CD4-positive, alpha-beta T cell treated with Interleukin-21 for 1 hour (primary cell): ENCODE measurements at regions not wholly inside any gene's neighbourhood (a gene's known extent, or its start where the extent isn't known, plus 50 kb on each side); places are given as distances from the start of the nearest gene placed in this dataset.
"Not testable (repeated sequence)": the region's sequence is repeated elsewhere in the genome, so short reads cannot be mapped to it uniquely, and the experiment has no call there.

Experiments
- DNase-seq: peaks from one replicate; pipeline ENCODE4 v3.0.0-alpha.2; 2020

DNA sequence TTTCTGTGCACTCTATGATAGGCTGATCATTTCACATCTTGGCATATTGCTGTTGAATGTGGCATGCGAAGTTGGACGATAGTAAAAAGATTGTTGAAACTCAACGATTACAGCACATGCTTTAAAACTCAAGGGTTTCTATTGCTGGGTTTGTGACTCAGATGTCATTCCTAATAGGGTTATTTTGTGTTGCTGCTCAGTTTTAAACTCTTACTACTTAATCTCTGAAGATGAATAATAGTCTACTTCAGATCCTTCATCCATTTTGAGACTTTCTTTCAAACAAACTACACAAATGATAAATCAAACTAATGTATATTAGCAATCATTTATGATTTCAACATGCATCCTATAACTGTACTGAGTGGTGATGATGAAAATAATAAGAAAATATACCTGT lies 71.3 kb upstream of the MBNL1 start:
- no peak for DNase-seq

DNA sequence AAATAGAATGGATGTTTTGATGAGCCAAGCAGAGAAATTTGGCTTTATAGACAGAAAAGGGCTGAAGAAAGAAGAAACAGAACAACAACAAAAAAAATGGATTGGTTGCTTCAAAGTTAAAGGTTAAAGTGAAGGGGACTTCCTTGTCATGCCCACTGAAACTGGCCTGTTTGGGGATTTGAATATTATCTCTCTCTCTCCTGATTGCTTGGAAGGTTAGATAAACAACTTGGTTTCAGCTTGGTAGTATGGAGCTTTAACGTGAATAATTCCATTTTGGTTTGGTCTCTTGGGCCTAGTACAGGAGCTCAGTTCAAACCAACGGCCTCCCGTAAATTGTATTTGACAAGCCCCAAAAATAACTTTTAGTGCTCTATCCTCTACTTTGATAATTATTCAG lies 70.8 kb upstream of the MBNL1 start:
- peak; percentile 48 for DNase-seq

DNA sequence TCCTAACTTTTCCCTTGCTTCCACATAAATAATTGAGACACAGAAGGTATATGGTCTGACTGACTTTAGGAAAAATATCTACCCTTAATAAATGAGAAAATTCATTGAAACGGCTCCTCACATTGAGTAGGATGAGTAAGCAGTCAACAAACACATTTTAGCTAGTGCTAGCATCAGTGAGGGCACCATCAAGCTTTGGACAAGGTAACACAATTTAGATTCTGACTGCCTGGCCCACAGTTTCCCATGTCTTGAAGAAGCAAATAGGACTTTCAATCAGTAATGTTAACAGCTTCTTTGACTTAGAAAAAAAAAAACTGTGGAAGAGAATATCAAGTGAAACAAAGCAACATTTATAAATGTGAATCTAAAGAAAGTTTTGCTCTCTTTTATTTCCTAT lies 70.1 kb upstream of the MBNL1 start:
- no peak for DNase-seq

DNA sequence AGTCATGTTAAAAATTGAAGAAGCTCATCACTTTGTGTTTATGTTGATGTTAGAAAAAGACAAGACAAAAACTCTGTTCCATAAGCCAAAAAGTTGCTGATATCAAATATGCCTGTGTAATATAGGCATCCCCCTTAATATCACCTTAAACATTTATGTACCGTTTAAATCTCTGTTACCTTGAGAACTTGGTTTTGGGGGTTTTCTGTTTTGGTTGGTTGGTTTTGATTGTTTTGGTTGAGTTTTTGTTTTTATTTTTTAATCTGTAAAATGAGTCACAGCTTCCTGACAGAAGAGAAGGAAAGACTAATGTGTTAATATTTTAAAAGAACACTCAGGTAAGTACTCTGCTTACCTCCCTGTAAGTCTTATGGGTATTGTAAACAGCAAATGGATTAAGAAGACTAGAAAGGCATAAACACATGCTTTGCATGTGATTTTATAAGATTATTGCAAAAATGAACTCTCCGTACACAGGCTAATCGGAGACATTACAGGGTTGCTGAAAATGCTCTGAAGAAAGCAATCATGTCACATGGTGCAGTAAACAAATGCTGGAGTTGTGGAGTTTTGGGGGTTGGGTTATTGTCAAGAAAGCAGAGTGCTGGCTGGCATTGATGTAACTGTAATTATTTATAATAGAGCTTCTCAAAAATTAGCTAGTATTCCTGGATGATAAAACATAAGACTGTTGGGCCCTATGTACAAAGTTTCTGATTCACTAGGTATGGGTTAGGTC lies 69.5 kb upstream of the MBNL1 start:
- peak; percentile 62 for DNase-seq

DNA sequence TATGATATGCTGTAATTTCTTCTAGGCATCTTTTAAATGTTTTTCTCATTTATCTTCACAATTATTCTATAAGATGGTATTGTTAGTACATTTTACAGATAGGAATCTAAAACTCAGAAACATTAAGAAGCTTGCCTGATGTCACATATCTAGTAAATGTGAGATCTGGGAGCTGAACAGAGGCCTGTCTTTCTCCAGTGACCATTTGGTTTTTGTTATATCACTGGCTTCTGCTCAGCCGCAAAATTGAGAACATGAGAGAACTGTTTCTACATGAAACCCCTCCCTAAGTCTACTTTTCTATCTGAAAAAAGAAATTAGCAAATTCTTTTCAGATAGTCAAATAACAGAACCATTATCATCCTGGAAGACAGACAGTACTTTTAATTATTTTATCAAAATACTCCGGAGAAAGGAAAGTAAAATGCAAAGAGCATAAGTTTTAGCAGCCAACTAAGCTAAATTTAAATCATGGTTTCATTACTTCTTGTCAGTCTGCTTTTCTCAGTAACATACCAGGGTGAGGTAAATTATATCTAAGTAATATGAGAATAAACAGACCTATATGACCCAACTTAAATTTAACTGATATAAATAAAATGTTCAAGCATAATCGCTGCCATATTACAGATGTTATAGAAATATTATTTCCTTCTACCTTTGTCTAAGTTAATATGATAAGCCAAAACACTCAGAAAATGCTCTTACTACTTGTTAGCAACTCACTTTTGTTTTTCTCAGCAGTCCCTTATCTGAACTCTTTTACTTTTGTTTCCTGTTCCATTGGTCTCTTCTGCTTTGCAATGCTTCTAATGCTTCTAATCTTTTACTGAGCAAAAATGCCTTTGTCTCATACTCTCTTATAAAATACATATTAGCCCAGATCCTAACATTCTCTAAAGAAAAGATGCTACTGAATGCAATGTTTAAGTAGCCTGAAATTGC lies 68.0 kb upstream of the MBNL1 start:
- no peak for DNase-seq

DNA sequence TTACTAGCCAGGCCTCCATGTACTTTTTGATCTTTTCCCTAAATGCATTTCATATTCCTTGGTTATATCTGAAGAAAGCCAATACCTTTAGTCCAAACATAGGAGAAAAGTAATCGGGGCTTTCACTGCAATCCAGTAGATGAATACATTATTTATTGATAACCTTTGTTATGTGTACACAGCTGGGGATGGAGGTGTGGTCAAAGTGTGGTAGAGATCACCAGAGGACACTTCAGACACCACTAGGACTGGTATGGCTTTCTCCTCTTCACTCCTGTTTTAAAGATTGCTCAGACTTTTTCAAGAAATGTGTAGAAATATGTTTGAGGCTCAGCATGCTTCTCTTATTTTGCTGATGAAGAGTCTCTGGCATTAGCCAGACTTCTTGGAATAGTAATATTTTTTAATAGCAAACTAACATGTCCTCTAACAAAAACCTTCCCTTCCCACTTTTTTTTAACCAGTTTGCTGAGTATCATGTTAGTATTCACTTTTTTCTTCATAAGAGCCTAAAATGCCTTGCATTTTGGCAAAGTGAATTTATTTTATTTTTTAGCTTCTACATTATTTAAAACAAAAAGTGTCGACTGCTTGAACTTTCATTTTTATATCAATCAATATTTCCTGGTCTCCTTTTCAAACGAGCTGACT lies 65.6 kb upstream of the MBNL1 start:
- DNase-seq: no peak

DNA sequence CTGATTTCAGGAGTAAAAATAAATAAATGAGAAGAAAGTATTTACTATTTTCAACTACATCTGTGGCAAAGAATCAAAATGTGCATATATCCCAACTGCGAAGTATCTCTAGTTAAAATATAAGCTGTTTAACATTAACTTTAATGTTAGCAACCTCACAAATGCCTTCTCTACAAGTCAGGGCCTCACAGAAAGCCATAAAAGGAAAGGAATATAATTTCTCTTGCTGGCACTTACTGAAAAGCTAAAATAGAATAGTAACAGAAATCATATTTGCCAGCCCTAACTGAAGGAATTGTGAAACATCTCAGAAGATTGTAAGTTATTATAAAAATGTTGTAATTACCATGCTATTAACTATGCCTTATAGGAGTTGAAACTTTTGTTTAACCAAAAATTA lies 65.1 kb upstream of the MBNL1 start:
- no peak for DNase-seq

DNA sequence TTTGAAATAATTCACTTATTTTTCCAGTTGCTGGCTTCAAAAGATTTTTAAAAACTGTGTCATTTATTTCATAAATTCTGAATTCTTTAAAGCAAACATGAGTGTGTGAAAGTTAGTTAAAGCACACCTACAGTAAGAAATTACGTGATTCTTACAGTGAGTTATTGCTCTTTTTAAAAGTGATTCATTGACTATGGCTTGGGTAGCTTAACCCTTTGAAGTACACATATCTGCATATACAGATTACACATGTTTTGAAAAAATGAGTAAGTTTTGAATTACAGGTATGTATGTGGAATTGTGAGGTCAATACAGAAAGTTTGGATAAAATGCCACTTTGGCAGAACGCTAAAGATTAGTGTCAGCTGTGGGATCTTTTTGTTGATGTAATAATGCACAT lies 64.5 kb upstream of the MBNL1 start:
- no peak for DNase-seq

DNA sequence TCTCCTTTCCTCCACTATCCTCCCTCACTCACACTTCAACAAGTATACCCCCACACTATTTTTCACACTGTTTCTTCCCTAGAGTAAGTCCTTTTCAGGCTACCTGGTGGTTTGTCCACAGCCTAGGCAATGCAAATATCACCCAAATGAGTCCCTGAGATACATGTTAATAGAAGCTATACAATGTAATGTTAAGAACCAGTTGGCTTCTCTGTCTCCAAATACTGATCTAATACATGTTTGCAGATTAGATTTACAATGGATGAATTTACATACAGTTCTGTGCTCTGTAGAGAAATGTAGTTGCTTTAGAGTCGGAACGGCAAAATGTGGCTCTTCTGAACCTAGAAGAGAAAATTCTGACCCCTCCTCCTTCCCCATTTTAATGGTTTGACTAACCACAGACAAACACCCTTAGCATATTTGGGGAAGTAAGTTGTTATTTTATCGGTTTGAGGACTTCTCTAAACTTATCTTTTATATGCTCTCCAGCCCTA lies 63.6 kb upstream of the MBNL1 start:
- peak; percentile 63 for DNase-seq

DNA sequence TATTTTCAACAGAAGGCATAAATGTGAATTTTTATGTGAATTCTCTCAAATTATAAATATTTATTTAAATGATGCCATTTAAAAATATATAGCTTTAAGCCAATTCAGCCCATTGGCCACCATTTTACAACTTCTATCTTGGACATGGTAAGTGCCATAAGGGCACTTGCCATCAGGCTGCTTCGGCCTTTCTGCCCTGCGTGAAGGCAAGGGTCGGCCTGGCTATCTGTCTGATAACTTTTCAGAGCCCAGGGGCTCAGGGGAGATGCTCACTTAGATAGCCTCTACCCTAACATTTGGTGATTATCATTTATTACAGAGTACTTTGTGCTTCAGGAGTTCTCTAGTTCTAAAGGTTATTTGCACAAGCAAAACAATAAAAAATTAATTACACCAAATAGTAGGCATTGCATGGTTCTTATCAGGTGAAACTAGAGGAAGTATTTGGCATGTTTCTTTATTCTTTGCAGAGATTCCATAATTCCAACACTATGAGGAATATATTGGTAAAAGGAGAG lies 62.4 kb upstream of the MBNL1 start:
- no peak for DNase-seq

DNA sequence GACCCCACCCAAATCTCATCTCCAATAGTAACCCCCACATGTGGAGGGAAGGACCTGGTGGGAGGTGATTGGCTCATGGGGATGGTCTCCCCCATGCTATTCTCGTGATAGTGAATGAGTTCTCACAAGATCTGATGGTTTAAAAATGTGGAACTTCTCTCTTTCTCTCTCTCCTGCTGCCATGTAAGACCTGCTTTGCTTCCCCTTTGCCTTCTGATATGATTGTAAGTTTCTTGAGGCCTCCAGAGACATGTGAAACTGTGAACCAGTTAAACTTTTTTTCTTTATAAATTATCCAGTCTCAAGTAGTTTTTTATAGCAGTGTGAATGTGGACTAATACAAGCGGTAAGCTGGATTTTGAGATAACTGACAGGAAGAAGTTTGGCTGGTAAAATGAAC lies 60.3 kb upstream of the MBNL1 start:
- DNase-seq: no peak

DNA sequence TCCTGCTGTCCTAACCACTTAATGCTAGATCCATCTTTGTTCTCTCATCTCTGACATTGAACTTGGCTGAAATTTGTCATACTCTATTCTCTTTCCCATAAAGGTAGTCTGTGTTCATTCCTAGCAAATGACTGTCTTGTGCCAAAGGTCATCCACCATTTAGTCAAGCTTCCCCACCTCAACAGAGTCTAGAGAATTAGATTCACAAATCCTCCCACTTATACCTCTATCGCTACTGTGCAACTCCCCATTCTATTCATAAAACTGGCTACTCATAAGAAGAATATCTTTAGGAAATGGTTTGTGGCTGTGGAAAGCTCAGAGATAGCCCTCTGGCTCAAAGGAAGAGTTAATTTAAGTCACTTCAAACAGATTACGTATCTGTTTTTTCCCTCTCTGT lies 59.7 kb upstream of the MBNL1 start:
- DNase-seq: no peak

DNA sequence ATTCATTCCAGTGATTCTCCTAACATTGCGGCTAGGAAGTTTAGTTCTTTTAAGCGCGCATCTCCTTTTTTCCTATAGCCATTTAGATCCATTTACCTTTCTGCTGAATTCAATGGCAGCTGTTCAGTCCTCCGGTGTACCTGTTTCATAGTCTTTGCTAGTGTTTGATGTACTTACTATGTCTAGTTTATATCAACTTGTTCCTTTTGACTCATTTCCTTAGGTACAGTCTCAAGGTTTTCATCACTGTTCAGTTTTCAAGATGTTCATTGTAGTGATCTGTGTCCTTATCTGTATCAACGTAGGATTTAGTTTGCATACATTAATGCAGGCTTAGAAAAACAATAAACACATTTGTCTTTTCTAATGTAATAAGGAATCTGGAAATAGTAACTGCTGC lies 59.0 kb upstream of the MBNL1 start:
- no peak for DNase-seq

DNA sequence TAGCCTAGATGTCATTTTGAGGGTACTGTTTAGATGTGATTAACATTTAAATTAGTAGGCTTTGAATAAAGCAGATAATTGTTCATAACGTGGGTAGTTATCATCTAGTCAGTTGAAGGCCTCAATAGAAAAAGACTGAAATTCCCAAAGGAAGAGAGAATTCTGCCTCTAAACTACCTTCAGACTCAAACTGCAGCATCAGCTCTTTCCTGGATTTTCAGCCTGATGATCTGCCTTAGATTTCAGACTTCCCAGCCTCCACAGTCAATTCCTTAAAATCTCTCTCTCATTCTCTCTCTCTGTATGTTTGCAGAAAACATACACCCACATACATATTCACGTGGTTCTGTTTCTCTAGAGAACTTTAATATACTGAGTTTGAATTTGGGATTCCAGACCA lies 58.0 kb upstream of the MBNL1 start:
- no peak for DNase-seq

DNA sequence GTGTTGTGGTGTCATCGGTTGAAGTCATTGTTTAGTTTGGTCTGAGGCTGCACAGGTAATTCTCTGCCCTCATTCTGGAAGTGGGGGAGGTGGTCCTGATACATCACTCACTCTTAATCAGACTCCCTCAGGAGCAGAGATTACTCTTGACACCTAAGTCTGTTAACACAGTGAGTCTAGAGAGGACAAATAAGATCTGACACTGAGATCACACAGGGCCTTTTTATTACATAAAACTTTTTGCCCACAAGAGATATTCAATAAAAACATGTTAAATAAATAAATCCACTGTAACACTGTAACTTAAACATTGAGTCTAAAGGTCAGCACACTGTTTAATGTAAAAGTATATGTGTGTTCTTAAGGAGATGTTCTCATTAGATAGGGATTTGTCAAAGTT lies 57.1 kb upstream of the MBNL1 start:
- DNase-seq: no peak

DNA sequence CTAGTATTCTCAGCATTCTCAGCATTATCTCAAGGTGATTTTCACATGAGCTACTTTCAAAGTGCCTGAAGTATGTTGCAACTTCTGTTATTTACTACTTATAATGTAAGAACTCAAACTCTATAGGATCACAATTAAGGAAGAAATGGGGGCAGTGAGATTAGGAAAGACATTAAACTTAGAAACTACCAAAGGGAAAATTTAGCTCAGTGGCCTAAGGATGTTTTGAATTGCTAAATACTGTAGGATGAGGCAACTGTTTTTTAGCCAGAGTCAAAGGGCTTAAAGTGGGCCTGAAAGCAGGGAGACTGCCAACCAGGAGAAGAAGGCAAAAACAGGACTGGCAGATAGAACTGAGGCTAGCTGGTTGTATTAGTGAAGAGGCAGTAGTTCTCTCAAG lies 55.5 kb upstream of the MBNL1 start:
- DNase-seq: no peak

DNA sequence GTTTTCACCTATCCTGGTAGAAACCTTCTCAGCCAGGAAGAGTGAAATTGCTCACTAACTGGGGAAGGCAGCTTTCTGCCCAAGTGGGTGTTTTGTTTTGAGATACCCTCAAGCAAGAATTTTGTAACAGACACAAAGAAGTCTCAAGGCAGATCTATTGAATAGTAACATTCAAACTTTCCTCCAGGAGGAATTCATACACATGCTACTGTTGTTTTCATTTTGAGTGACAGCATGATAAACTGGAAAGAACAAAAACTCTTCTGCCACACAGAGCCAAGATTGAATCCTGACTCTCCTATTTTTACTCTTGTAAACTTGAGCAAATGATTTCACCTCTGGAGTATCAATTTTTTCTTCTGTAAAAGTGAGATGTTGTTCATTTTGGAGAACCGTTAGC lies 54.8 kb upstream of the MBNL1 start:
- DNase-seq: no peak

DNA sequence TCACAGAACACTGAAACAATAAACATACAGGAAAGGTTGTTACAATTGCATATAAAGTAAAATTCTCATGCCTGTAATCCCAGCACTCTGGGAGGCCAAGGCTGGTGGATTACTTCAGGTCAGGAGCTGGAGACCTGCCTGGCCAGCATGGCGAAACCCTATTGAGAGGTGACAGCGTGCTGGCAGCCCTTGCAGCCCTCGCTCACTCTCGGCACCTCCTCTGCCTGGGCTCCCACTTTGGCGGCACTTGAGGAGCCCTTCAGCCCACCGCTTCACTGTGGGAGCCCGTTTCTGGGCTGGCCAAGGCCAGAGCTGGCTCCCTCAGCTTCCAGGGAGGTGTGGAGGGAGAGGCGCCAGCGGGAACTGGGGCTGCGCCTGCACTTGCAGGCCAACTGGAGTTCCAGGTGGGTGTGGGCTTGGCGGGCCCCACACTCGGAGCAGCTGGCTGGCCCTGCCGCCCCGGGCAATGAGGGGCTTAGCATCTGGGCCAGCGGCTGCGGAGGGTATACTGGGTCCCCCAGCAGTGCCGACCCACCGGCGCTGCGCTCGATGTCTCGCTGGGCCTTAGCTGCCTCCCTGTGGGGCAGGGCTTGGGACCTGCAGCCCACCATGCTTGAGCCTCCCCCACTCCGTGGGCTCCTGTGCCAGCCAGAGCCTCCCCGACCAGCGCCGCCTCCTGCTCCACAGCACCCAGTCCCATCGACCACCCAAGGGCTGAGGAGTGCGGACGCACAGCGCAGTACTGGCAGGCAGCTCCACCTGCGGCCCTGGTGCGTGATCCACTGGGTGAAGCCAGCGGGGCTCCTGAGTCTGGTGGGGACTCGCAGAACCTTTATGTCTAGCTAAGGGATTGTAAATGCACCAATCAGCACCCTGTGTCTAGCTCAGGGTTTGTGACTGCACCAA lies 51.5 kb upstream of the MBNL1 start:
- DNase-seq: not testable (repeated sequence)

DNA sequence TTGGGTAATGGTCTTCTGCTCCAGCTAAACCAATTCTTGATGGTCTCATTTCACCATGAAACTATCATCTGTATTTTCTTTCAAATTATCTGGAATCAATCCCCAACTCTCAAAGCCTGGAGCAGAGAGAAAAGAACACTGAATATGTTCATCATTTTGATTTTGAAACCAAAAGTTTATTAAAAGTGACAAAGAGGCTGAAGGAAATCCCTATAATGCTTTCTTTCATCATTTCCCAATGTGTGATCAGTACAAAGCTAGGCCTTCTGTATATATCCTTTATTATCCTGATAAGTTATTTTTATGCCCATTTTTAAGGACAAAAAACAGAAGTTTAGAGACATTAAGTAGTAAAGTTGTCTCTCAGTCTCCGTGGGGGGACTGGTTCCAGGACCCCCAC lies 50.1 kb upstream of the MBNL1 start:
- no peak for DNase-seq
